Left lung (tissue), 4 donors: ENCODE measurements at regions not wholly inside any gene's neighbourhood (a gene's known extent, or its start where the extent isn't known, plus 50 kb on each side); places are given as distances from the start of the nearest gene placed in this dataset.

Experiments used
- ATAC-seq: fragments of 200-7000 bp; cut with Tn5 transposase; one replicate; pipeline ENCODE4 v1.9.1; 2020; ENCODE audit warnings: moderate library complexity
- DNase-seq, 4 donors: peaks; one replicate each; pipeline ENCODE4 v3.0.0-alpha.2; 2013 to 2020
- H3K27ac ChIP-seq, 2 donors: fragments of 200-600 bp; sonication (generic) in 1 of 2; one replicate each; pipeline versions ENCODE4 v1.5.0 to v1.8.0; 2020 to 2021
- H3K27me3 ChIP-seq, 2 donors: fragments of 200-600 bp; sonication (generic) in 1 of 2; one replicate each; pipeline versions ENCODE4 v1.5.0 to v1.8.0; 2020 to 2021
- H3K36me3 ChIP-seq, 2 donors: fragments of 200-600 bp; sonication (generic) in 1 of 2; one replicate each; pipeline versions ENCODE4 v1.5.0 to v1.8.0; 2020 to 2021
- H3K4me1 ChIP-seq, 2 donors: fragments of 200-600 bp; one replicate each; pipeline ENCODE4 v1.8.0; 2021
- H3K4me3 ChIP-seq, 2 donors: fragments of 200-600 bp; sonication (generic) in 1 of 2; one replicate each; pipeline versions ENCODE4 v1.5.0 to v1.8.0; 2020 to 2021; ENCODE audit warnings: mild to moderate bottlenecking in 1 of 2
- H3K9me3 ChIP-seq, 2 donors: fragments of 200-600 bp; sonication (generic) in 1 of 2; one replicate each; pipeline versions ENCODE4 v1.5.0 to v1.8.0; 2020 to 2021
- CTCF ChIP-seq, 2 donors: fragments of 200-600 bp; sonication (generic) in 1 of 2; IDR thresholded peaks; one replicate each; pipeline versions ENCODE4 v1.5.0 to v1.8.0; 2021; ENCODE audit warnings: antibody characterized with exemption in 2 of 2
- intact Hi-C, 2 donors: fragments of 100-400 bp; cut with DNase I; formaldehyde crosslinking; loops; one replicate each; pipeline versions ENCODE4 v1.11.2 to v1.14.2; 2022
- donor health status: DM: no; HTN: yes; CAD: no.
- donor health status: DM: no; HTN: no; CAD: no.

- H3K4me1 ChIP-seq, result no peaks in the 10 kb centered on the region
- H3K36me3 ChIP-seq, result no peaks in the 10 kb centered on the region
- no peak for TF ChIP-seq CTCF (IDR thresholded peaks at IDR 0.05)
- H3K4me3 ChIP-seq, result no peak overlapping the region
- H3K9me3 ChIP-seq, result no peaks in the 10 kb centered on the region
- no peak for DNase-seq
- H3K27me3 ChIP-seq, result no peaks in the 10 kb centered on the region
- H3K27ac ChIP-seq, result no peak overlapping the region
- intact Hi-C loops, result no loop called here
- no peak for ATAC-seq
Observed at GRCh38 chr6:147029923-147030322, 174.3 kb upstream of the STXBP5 start.

- no peak overlapping the region for H3K27ac ChIP-seq
- H3K9me3 ChIP-seq, result no peaks in the 10 kb centered on the region
- TF ChIP-seq CTCF (IDR thresholded peaks at IDR 0.05), result no peak
- intact Hi-C loops, result no loop called here
- no peaks in the 10 kb centered on the region for H3K4me1 ChIP-seq
- no peaks in the 10 kb centered on the region for H3K27me3 ChIP-seq
- ATAC-seq, result no peak
- H3K4me3 ChIP-seq, result no peak overlapping the region
- H3K36me3 ChIP-seq, result no peaks in the 10 kb centered on the region
- no peak for DNase-seq
Observed at GRCh38 chr6:147033267-147033666, 170.9 kb upstream of the STXBP5 start.

GRCh38 chr6:147035886-147036285 lies 168.3 kb upstream of the STXBP5 start:
- ATAC-seq (no peak), DNase-seq (no peak)
- TF ChIP-seq CTCF (IDR thresholded peaks at IDR 0.05), result no peak
- no peaks in the 10 kb centered on the region for H3K36me3 ChIP-seq
- intact Hi-C loops, result no loop called here
- H3K4me1 ChIP-seq, result no peaks in the 10 kb centered on the region
- no peaks in the 10 kb centered on the region for H3K27me3 ChIP-seq
- no peak overlapping the region for H3K27ac ChIP-seq
- H3K9me3 ChIP-seq, result no peaks in the 10 kb centered on the region
- H3K4me3 ChIP-seq, result no peak overlapping the region

GRCh38 chr6:147037881-147038280 lies 166.3 kb upstream of the STXBP5 start:
- no peak for ATAC-seq
- intact Hi-C loops, result no loop called here
- DNase-seq, result no peak

GRCh38 chr6:147040121-147040910 lies 163.9 kb upstream of the STXBP5 start:
- Histone ChIP-seq H3K27me3 (no peaks in the 10 kb centered on the region), H3K36me3 (no peaks in the 10 kb centered on the region), H3K4me1 (no peaks in the 10 kb centered on the region), H3K4me3 (no peak overlapping the region), H3K9me3 (peaks cover 0 to 23% of the 10 kb centered on the region in 2 donors), H3K27ac (no peak overlapping the region)
- TF ChIP-seq CTCF (IDR thresholded peaks at IDR 0.05), result no peak
- ATAC-seq (no peak), DNase-seq (no peak)
- intact Hi-C loops, result no loop called here

More at GRCh38 chr6:147037881-147038280, 166.3 kb upstream of the STXBP5 start:
- Histone ChIP-seq H3K4me1 (no peaks in the 10 kb centered on the region), H3K36me3 (no peaks in the 10 kb centered on the region), H3K27me3 (no peaks in the 10 kb centered on the region), H3K9me3 (peaks cover 0 to 1% of the 10 kb centered on the region in 2 donors), H3K4me3 (no peak overlapping the region), H3K27ac (no peak overlapping the region)
- TF ChIP-seq CTCF (IDR thresholded peaks at IDR 0.05), result no peak
